Bronchial epithelial cell (primary cell): ENCODE measurements at regions not wholly inside any gene's neighbourhood (a gene's known extent, or its start where the extent isn't known, plus 50 kb on each side); places are given as distances from the start of the nearest gene placed in this dataset.

Experiments used
- DNase-seq: peaks from one replicate; pipeline ENCODE4 v3.0.0-alpha.2; 2010; ENCODE audit warnings: low read depth
- FAIRE-seq: peaks from 2 replicates; lab custom pipeline; 2011; peaks lifted over from hg19 to GRCh38; lab: Jason Lieb, UNC
- H3K27me3 ChIP-seq: 2 replicates; pipeline ENCODE4 v1.5.1; 2011; ENCODE audit warnings: low read length; ENCODE audit not compliant: control insufficient read depth, insufficient read depth
- H3K36me3 ChIP-seq: 2 replicates; pipeline ENCODE4 v1.5.1; 2011; ENCODE audit warnings: low read length; ENCODE audit not compliant: control insufficient read depth, insufficient read depth
- H3K4me3 ChIP-seq: 2 replicates; pipeline ENCODE4 v1.5.1; 2011; ENCODE audit warnings: mild to moderate bottlenecking, low read depth, low read length, control low read depth
- TF ChIP-seq, protein P1 (sequence below): IDR thresholded peaks from 2 replicates; pipeline ENCODE4 v1.5.1; 2011; ENCODE audit warnings: mild to moderate bottlenecking, moderate library complexity, low read length, control low read depth, inconsistent platforms; ENCODE audit not compliant: insufficient read depth, severe bottlenecking

DNA sequence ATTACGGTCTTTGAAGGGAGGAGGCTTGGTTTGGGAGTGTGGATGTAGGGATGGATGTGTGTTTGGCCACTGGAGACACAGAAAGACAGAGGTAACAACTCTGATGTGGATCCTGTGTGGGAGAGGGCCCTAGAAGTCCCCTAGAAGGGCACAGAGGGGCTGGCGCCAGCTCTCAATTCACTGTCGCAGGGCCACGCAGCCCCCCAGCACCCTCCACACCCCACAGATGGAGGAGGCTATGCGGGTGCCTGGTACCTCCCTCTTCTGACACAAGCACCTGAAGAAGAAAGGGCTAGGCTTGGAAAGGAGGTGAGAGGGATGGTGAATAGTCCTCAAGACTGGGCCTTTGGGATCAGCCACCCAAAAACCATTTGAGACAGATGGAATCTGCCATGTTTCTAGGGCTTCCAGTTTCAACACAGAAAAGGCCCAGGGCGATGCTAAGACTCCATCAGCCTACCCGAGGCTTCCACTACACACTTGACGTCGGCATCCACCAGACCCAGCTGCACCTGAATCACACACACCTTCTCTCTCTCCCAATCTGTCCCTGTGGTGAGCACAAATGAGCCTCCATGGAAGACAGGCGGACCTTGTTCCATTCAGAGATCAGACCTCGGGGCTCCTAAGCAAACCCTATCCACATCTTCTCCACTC, 413.5 kb upstream of the HS6ST1 start:
- H3K27me3 ChIP-seq: no peaks in the 10 kb centered on the region
- DNase-seq (no peak), FAIRE-seq (no peak)
- H3K4me3 ChIP-seq: no peak overlapping the region
- TF ChIP-seq, protein P1, sequence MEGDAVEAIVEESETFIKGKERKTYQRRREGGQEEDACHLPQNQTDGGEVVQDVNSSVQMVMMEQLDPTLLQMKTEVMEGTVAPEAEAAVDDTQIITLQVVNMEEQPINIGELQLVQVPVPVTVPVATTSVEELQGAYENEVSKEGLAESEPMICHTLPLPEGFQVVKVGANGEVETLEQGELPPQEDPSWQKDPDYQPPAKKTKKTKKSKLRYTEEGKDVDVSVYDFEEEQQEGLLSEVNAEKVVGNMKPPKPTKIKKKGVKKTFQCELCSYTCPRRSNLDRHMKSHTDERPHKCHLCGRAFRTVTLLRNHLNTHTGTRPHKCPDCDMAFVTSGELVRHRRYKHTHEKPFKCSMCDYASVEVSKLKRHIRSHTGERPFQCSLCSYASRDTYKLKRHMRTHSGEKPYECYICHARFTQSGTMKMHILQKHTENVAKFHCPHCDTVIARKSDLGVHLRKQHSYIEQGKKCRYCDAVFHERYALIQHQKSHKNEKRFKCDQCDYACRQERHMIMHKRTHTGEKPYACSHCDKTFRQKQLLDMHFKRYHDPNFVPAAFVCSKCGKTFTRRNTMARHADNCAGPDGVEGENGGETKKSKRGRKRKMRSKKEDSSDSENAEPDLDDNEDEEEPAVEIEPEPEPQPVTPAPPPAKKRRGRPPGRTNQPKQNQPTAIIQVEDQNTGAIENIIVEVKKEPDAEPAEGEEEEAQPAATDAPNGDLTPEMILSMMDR: no peak
- no peaks in the 10 kb centered on the region for H3K36me3 ChIP-seq

DNA sequence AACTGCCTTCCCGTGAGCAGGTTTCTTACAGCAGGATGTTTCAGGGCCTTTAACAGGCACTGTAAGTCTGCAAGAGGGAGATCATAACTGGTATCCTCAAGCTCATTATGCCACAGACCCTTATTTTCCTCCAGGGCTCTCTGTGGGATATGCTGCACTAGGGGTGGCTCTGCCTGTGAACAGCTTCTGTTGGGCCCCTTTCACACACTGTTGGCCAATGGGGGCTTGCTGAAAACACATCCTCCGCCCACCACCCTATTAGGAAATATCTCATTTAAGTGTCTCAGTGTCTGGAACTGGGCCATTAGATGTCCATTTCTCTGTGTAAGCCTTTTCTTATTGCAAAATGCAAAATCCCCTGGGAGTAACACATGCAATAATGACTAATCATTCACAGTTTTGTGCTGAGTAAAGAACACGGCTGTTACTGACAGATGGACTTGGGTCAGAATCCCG, 414.3 kb upstream of the HS6ST1 start:
- Histone ChIP-seq H3K27me3 (no peaks in the 10 kb centered on the region), H3K36me3 (no peaks in the 10 kb centered on the region), H3K4me3 (no peak overlapping the region)
- TF ChIP-seq, protein P1: no peak
- DNase-seq (peak; percentile 83), FAIRE-seq (no peak)

DNA sequence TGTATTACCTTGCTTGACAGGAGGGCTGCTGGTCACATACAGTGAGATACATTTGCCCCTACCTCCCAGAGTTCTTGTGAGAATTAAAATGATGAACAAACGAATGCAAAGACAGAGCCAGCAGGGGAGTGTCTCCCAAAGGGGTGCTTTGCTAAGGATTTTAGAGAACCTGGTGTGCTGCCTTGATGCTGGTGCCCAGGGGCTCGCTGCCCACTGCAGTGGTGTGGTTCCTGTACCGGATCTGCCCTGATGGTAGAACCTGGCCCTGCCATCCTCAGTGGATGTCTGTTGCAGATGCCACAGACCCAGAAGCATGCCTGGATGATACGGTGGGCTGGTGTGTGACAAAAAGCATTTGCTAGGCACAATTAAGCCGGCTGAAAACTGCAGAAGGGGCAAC, 414.8 kb upstream of the HS6ST1 start:
- FAIRE-seq (no peak), DNase-seq (no peak)
- TF ChIP-seq, protein P1: no peak
- Histone ChIP-seq H3K36me3 (no peaks in the 10 kb centered on the region), H3K4me3 (no peak overlapping the region), H3K27me3 (no peaks in the 10 kb centered on the region)

DNA sequence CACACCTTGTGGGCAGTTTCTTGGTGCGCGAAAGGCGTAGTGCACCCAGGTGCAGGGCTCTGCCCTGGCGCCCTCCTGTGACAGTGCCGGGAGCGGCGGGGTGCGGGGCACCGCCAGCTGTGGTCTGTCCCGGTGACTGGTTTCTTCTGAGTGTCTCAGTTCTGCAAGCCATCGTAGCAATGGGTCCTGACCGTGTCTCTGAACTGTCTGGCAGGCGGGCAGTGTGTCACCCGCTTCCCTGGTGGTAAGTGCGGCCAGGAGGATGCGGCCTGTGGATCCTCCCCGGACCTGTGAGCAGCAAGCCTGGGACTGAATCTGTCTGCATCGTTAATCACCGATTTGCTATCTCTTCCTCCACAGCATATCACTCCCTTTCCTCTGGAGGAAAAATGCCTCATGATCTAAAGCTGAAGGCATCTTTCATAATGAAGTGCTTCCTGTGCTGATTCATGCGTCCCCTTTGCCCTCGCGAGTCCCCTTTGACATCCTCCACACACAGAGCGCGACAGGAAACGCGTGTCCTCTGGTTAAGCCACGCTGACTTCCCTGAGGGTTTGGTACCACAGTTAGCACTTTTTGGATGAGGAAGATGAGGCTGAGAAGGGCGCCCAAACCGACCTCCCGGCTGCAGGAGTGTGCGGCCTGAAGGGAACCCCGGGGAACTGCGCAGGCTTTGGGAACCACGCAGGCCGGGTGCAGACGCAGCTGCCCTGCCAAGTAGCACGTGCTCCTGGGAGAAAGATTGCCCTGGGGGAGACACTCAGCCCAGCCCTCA, 416.0 kb upstream of the HS6ST1 start:
- Histone ChIP-seq H3K4me3 (no peak overlapping the region), H3K36me3 (no peaks in the 10 kb centered on the region), H3K27me3 (no peaks in the 10 kb centered on the region)
- FAIRE-seq: no peak
- TF ChIP-seq, protein P1: no peak
- no peak for DNase-seq

DNA sequence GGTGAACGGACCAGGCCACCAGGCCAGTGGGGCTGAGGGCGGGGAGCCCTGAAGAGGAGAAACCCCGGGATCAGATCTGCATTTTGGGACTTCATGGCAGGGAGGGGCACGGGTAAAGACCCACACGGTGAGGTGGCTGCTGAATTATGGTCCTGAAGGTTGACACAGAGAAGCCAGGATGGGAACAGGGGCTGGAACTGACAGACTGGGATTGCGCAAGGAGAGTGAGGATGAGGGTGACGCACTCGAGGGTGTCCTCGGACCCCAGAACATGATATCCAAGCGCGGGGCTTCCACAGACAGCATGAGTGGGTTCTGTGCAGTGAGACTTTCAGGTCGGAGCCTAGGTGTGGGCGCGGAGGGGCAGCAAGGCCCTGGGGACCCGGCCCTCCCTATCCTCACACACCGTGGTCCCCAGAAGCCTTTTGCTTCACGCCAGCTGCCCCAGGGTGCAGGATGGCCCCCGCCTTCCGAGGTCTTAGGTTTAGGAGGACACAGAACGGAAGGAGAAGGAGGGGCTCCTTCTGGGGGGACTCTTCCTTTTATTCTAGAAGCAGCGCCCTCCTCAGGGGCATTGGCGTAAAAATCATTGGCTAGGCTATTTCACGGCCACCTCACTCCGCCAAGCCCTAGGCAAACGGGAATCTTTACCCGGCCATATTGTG, 416.8 kb upstream of the HS6ST1 start:
- H3K4me3 ChIP-seq: no peak overlapping the region
- H3K27me3 ChIP-seq: no peaks in the 10 kb centered on the region
- TF ChIP-seq, protein P1: no peak
- FAIRE-seq (peak; percentile 23), DNase-seq (no peak)
- no peaks in the 10 kb centered on the region for H3K36me3 ChIP-seq
